Spleen (tissue), 11 donors: ENCODE measurements at regions not wholly inside any gene's neighbourhood (a gene's known extent, or its start where the extent isn't known, plus 50 kb on each side); places are given as distances from the start of the nearest gene placed in this dataset.

Source experiments
- DNase-seq: peaks from one replicate; pipeline ENCODE4 v3.0.0-alpha.2; 2020
- H3K27ac ChIP-seq, 8 donors: fragments of 200-600 bp; sonication (generic) in 7 of 8; 1 replicate in 4 of 8; 2 replicates in 4 of 8; pipeline versions ENCODE4 v1.5.0 to v1.8.0; 2016 to 2021; ENCODE audit warnings: inconsistent platforms in 4 of 8, mild to moderate bottlenecking in 4 of 8, moderate library complexity in 1 of 8
- H3K27me3 ChIP-seq, 7 donors: fragments of 200-600 bp; sonication (generic) in 6 of 7; replicated peaks in 1 of 7; 1 replicate in 4 of 7; 2 replicates in 3 of 7; pipeline versions ENCODE4 v1.5.0 to v1.8.0; 2016 to 2021; ENCODE audit warnings: inconsistent platforms in 3 of 7, mild to moderate bottlenecking in 1 of 7
- H3K36me3 ChIP-seq, 6 donors: fragments of 200-600 bp; sonication (generic) in 5 of 6; 1 replicate in 4 of 6; 2 replicates in 2 of 6; pipeline versions ENCODE4 v1.5.0 to v1.8.0; 2016 to 2021; ENCODE audit warnings: inconsistent platforms in 2 of 6
- H3K4me1 ChIP-seq, 6 donors: fragments of 200-600 bp; sonication (generic) in 5 of 6; 1 replicate in 3 of 6; 2 replicates in 3 of 6; pipeline versions ENCODE4 v1.5.0 to v1.8.0; 2016 to 2021; ENCODE audit warnings: inconsistent platforms in 3 of 6
- H3K4me3 ChIP-seq, 8 donors: fragments of 200-600 bp; sonication (generic) in 7 of 8; 1 replicate in 4 of 8; 2 replicates in 4 of 8; pipeline versions ENCODE4 v1.5.0 to v1.8.0; 2016 to 2021; ENCODE audit warnings: inconsistent platforms in 4 of 8, mild to moderate bottlenecking in 4 of 8, moderate library complexity in 2 of 8
- H3K9me3 ChIP-seq, 8 donors: fragments of 200-600 bp; sonication (generic) in 7 of 8; 1 replicate in 4 of 8; 2 replicates in 4 of 8; pipeline versions ENCODE4 v1.5.0 to v1.8.0; 2016 to 2021; ENCODE audit warnings: inconsistent platforms in 4 of 8
- CTCF ChIP-seq, 11 experiments: fragments of 200-600 bp in 7 of 11; fragments of 450-650 bp in 4 of 11; sonication (generic) in 4 of 11; IDR thresholded peaks in 8 of 11; conservative IDR thresholded peaks in 3 of 11; 1 replicate in 7 of 11; 2 replicates in 4 of 11; pipeline versions ENCODE4 v1.4.0 to v1.8.0; 2016 to 2021; ENCODE audit warnings: antibody characterized with exemption in 11 of 11, inconsistent platforms in 4 of 11, mild to moderate bottlenecking in 1 of 11
- POLR2A ChIP-seq, 3 donors: fragments of 450-650 bp; IDR thresholded peaks; one replicate each; pipeline ENCODE4 v1.5.1; 2017; ENCODE audit warnings: antibody characterized with exemption in 3 of 3, mild to moderate bottlenecking in 1 of 3
- POLR2AphosphoS5 ChIP-seq, 3 donors: sonication (generic); formaldehyde crosslinking; IDR thresholded peaks; one replicate each; pipeline ENCODE4 v1.5.1; 2017; ENCODE audit warnings: antibody characterized with exemption in 3 of 3
- WGBS, 5 donors: extraction: QIAGEN DNeasy Blood & Tissue Kit in 3 of 5; methylation state at CpG; one replicate each; pipeline versions ENCODE4 v1.1.5 to v1.1.7; 2013 to 2018; 5-methylcytosine and 5-hydroxymethylcytosine counted together
- intact Hi-C: fragments of 100-400 bp; cut with DNase I; formaldehyde crosslinking; loops from one replicate; pipeline ENCODE4 v1.15.0; 2023; ENCODE audit warnings: low total_unique reads
- donor health status: healthy with polysubstance abuse.
- donor health status: DM: no; HTN: no; CAD: no; lungs with moderate emphysema.
- donor health status: DM: no; HTN: no; CAD: no.
- donor health status: Bipolar disorder and iron deficiency.
- donor health status: healthy.
- donor health status: DM: no; HTN: no; CAD: no.
- donor health status: DM: yes; HTN: yes; CAD: no.

GRCh38 chr10:8449909-8450308 lies 395.4 kb downstream of the GATA3 start:
- Histone ChIP-seq H3K4me1 (no peaks in the 10 kb centered on the region), H3K36me3 (no peaks in the 10 kb centered on the region), H3K9me3 (no peaks in the 10 kb centered on the region), H3K4me3 (no peak overlapping the region), H3K27ac (no peak overlapping the region), H3K27me3 (peaks cover 0 to 21% (median 4%) of the 10 kb centered on the region in 7 donors)
- TF ChIP-seq CTCF (IDR thresholded peaks at IDR 0.05 in 8 of 11, conservative IDR thresholded peaks at IDR 0.05 in 3 of 11): no peak
- TF ChIP-seq POLR2AphosphoS5 (IDR thresholded peaks at IDR 0.05): no peak
- no peak for TF ChIP-seq POLR2A (IDR thresholded peaks at IDR 0.05)
- 64 to 75% (median 68%) methylated on average over 9 of the region's 9 CpGs for WGBS, 5 donors
- DNase-seq: no peak
- intact Hi-C loops: no loop called here

GRCh38 chr10:8453587-8453986 lies 399.1 kb downstream of the GATA3 start:
- Histone ChIP-seq H3K4me1 (no peaks in the 10 kb centered on the region), H3K36me3 (no peaks in the 10 kb centered on the region), H3K9me3 (peaks cover 0 to 14% (median 8%) of the 10 kb centered on the region in 8 donors), H3K27me3 (no peaks in the 10 kb centered on the region), H3K4me3 (no peak overlapping the region), H3K27ac (no peak overlapping the region)
- DNase-seq: no peak
- no peak for TF ChIP-seq POLR2A (IDR thresholded peaks at IDR 0.05)
- TF ChIP-seq POLR2AphosphoS5 (IDR thresholded peaks at IDR 0.05): no peak
- no peak for TF ChIP-seq CTCF (IDR thresholded peaks at IDR 0.05 in 8 of 11, conservative IDR thresholded peaks at IDR 0.05 in 3 of 11)
- intact Hi-C loops: no loop called here
- WGBS, 5 donors: 41 to 50% (median 47%) methylated on average over 7 of the region's 7 CpGs

- Histone ChIP-seq H3K36me3 (no peaks in the 10 kb centered on the region), H3K4me1 (no peaks in the 10 kb centered on the region), H3K4me3 (no peak overlapping the region), H3K27me3 (no peaks in the 10 kb centered on the region), H3K9me3 (peaks cover 0 to 14% (median 8%) of the 10 kb centered on the region in 8 donors), H3K27ac (no peak overlapping the region)
- no peak for DNase-seq
- intact Hi-C loops: no loop called here
- WGBS, 5 donors: 90 to 95% (median 92%) methylated on average over 3 of the region's 3 CpGs
- TF ChIP-seq POLR2AphosphoS5 (IDR thresholded peaks at IDR 0.05) (no peak), CTCF (IDR thresholded peaks at IDR 0.05 in 8 of 11, conservative IDR thresholded peaks at IDR 0.05 in 3 of 11) (no peak), POLR2A (IDR thresholded peaks at IDR 0.05) (no peak)
These were observed 399.9 kb downstream of the GATA3 start for GRCh38 chr10:8454357-8454756.

GRCh38 chr10:8455181-8455580 lies 400.7 kb downstream of the GATA3 start:
- Histone ChIP-seq H3K36me3 (no peaks in the 10 kb centered on the region), H3K9me3 (peaks cover 0 to 14% (median 8%) of the 10 kb centered on the region in 8 donors), H3K4me1 (no peaks in the 10 kb centered on the region), H3K27ac (no peak overlapping the region), H3K27me3 (no peaks in the 10 kb centered on the region), H3K4me3 (no peak overlapping the region)
- TF ChIP-seq POLR2A (IDR thresholded peaks at IDR 0.05): no peak
- no peak for TF ChIP-seq POLR2AphosphoS5 (IDR thresholded peaks at IDR 0.05)
- no peak for TF ChIP-seq CTCF (IDR thresholded peaks at IDR 0.05 in 8 of 11, conservative IDR thresholded peaks at IDR 0.05 in 3 of 11)
- intact Hi-C loops: no loop called here
- no peak for DNase-seq
